NCI-H82 (cell line): ENCODE measurements at regions not wholly inside any gene's neighbourhood (a gene's known extent, or its start where the extent isn't known, plus 50 kb on each side); places are given as distances from the start of the nearest gene placed in this dataset.

Source experiments
- DNase-seq: peaks from one replicate; lab custom pipeline; 2025; lab: John Stamatoyannopoulos, UW

- DNase-seq = no peak
Observed at GRCh38 chr22:48143856-48144255, 1381.4 kb downstream of the TBC1D22A start.

GRCh38 chr22:48142388-48142787 is 1379.9 kb downstream of the TBC1D22A start:
- no peak for DNase-seq

- no peak for DNase-seq
Observed at GRCh38 chr22:48141301-48141700, 1378.9 kb downstream of the TBC1D22A start.

GRCh38 chr22:48140261-48140813 is 1377.9 kb downstream of the TBC1D22A start:
- DNase-seq = no peak

- DNase-seq = no peak
Observed at GRCh38 chr22:48139776-48140175, 1377.3 kb downstream of the TBC1D22A start.

- no peak for DNase-seq
Observed at GRCh38 chr22:48138855-48139254, 1376.4 kb downstream of the TBC1D22A start.

- no peak for DNase-seq
Observed at GRCh38 chr22:48138427-48138826, 1376.0 kb downstream of the TBC1D22A start.

GRCh38 chr22:48137640-48138039 is 1375.2 kb downstream of the TBC1D22A start:
- no peak for DNase-seq

GRCh38 chr22:48135592-48135991 is 1373.1 kb downstream of the TBC1D22A start:
- no peak for DNase-seq

GRCh38 chr22:48125416-48125815 is 1363.0 kb downstream of the TBC1D22A start:
- DNase-seq = no peak

- DNase-seq = no peak
Observed at GRCh38 chr22:48121984-48122383, 1359.5 kb downstream of the TBC1D22A start.

GRCh38 chr22:48118654-48119053 is 1356.2 kb downstream of the TBC1D22A start:
- no peak for DNase-seq

GRCh38 chr22:48116871-48117270 is 1354.4 kb downstream of the TBC1D22A start:
- no peak for DNase-seq

GRCh38 chr22:48112687-48113521 is 1350.5 kb downstream of the TBC1D22A start:
- DNase-seq = no peak

- DNase-seq = no peak
Observed at GRCh38 chr22:48106715-48107259, 1344.3 kb downstream of the TBC1D22A start.

- no peak for DNase-seq
Observed at GRCh38 chr22:48106215-48106614, 1343.8 kb downstream of the TBC1D22A start.

- DNase-seq = peak; percentile 4
Observed at GRCh38 chr22:48105259-48105658, 1342.8 kb downstream of the TBC1D22A start.

GRCh38 chr22:48104766-48105165 is 1342.3 kb downstream of the TBC1D22A start:
- DNase-seq = no peak

GRCh38 chr22:48104102-48104738 is 1341.8 kb downstream of the TBC1D22A start:
- no peak for DNase-seq

- DNase-seq = no peak
Observed at GRCh38 chr22:48103126-48103875, 1340.9 kb downstream of the TBC1D22A start.

- no peak for DNase-seq
Observed at GRCh38 chr22:48102581-48102980, 1340.1 kb downstream of the TBC1D22A start.

- no peak for DNase-seq
Observed at GRCh38 chr22:48101704-48102103, 1339.3 kb downstream of the TBC1D22A start.
